Lower leg skin (tissue), 4 donors: ENCODE measurements at regions not wholly inside any gene's neighbourhood (a gene's known extent, or its start where the extent isn't known, plus 50 kb on each side); places are given as distances from the start of the nearest gene placed in this dataset.
"Not testable (repeated sequence)": the region's sequence is repeated elsewhere in the genome, so short reads cannot be mapped to it uniquely, and the experiment has no call there.

ENCODE experiments used
- DNase-seq, 2 donors: peaks; one replicate each; pipeline ENCODE4 v3.0.0-alpha.2; 2019; ENCODE audit warnings: low spot score in 2 of 2
- H3K4me3 ChIP-seq: fragments of 200-600 bp; sonication (generic); 2 replicates; pipeline ENCODE4 v1.5.1; 2017; ENCODE audit warnings: mild to moderate bottlenecking, low read depth; ENCODE audit not compliant: poor library complexity, severe bottlenecking
- CTCF ChIP-seq, 3 donors: fragments of 450-650 bp; IDR thresholded peaks; one replicate each; pipeline ENCODE4 v1.5.1; 2016; ENCODE audit warnings: antibody characterized with exemption in 3 of 3, mild to moderate bottlenecking in 3 of 3, moderate library complexity in 2 of 3
- POLR2A ChIP-seq, 2 donors: fragments of 450-650 bp; IDR thresholded peaks; one replicate each; pipeline ENCODE4 v1.6.1; 2016 to 2017; ENCODE audit warnings: antibody characterized with exemption in 2 of 2, mild to moderate bottlenecking in 1 of 2, moderate library complexity in 1 of 2
- WGBS, 2 donors: methylation state at CpG; one replicate each; pipeline ENCODE4 v1.1.5; 2018; 5-methylcytosine and 5-hydroxymethylcytosine counted together
- intact Hi-C: fragments of 100-400 bp; cut with DNase I; formaldehyde crosslinking; loops from one replicate; pipeline ENCODE4 v1.15.0; 2023; ENCODE audit warnings: low total_unique reads

- peak; percentile 90 to 96 for DNase-seq
- WGBS, 2 donors, result 32 to 57% methylated on average over 39 of the region's 39 CpGs
Observed at GRCh38 chr20:26009402-26010223, 313.0 kb upstream of the ZNF337 start.

DNA sequence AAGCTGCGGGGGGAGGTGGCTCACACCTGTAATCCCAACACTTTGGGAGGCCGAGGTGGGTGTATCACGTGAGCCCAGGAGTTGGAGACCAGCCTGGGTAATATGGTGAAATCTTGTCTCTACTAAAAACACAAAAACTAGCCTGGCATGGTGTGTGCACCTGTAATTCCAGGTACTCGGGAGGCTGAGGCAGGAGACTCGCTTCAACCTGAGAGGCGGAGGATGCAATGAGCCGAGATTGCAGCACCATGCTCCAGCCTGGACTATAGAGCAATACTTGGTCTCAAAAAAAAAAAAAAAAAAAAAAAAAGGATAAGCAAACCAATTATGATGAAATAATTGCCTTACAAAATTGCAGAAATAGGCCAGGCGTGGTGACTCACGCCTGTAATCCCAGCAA is 311.4 kb upstream of the ZNF337 start:
- intact Hi-C loops, H3K4me3 ChIP-seq: not testable (repeated sequence)
- WGBS, 2 donors, result 92 to 93% methylated on average over 9 of the region's 9 CpGs
- peak in 1 of 2 donors; percentile 79 for DNase-seq

More at GRCh38 chr20:26009402-26010223, 313.0 kb upstream of the ZNF337 start:
- intact Hi-C loops, result not testable (repeated sequence)
- peak overlapping the region; percentile 38 for H3K4me3 ChIP-seq

DNA sequence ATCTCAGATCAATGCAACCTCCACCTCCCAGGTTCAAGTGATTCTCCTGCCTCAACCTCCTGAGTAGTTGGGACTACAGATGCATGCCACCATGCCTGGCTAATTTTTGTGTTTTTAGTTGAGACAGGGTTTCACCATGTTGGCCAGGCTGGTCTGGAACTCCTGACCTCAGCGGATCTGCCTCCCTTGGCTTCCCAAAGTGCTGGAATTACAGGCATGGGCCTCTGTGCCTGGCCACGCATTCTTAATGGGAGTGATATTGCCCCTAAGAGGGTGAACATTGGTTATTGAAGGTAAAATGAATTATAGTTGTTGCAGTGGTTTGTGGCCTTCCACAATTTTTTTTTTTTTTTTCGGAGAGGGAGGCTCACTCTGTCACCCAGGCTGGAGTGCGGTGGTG is 309.5 kb upstream of the ZNF337 start:
- intact Hi-C loops, result not testable (repeated sequence)
- 92 to 95% methylated on average over 4 of the region's 4 CpGs for WGBS, 2 donors

GRCh38 chr20:26003959-26004358 is 307.3 kb upstream of the ZNF337 start:
- intact Hi-C loops, H3K4me3 ChIP-seq: not testable (repeated sequence)
- DNase-seq, result peak in 1 of 2 donors; percentile 15
- WGBS, 2 donors, result 80 to 92% methylated on average over 3 of the region's 3 CpGs

More for the DNA sequence above, 309.5 kb upstream of the ZNF337 start:
- H3K4me3 ChIP-seq, result not testable (repeated sequence)
- DNase-seq, result peak in 1 of 2 donors; percentile 42

DNA sequence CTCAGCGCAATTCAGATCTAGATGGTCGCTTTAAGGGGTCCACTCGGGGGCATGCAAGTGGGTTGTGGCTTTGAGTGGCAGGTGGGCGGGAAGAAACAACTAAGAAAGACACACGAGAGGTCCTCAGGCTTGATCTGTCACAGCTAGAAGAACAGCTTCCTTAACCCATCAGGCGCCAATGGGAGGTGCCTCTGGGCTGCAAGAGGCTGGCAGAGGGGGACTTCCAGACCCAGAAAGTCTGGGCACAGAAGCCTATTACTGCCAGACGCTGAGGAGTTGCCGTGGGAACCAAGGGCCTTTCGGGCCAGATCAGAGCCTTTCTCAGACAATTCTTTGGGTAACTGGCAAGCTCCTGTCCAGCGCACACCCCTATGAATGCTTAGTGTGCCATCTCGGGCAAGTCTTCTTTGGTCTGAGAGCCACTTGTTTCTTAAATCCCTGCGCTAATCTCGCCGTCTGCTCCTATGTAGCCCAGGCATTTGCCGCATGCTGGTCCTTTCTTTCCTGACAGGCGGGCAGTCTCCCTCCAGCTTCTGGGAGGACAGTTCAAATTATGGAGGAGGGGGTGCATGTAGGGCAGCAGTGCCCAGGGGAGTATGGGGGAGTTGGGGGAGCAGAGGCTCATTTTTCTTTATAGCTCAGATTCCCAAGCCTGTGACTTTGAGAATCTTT is 300.9 kb upstream of the ZNF337 start:
- intact Hi-C loops, H3K4me3 ChIP-seq: not testable (repeated sequence)
- WGBS, 2 donors, result 73 to 79% methylated on average over 16 of the region's 16 CpGs
- peak in 1 of 2 donors; percentile 31 for DNase-seq

GRCh38 chr20:25992146-25992545 is 295.5 kb upstream of the ZNF337 start:
- intact Hi-C loops, result no loop called here
- 70 to 80% methylated on average over 16 of the region's 16 CpGs for WGBS, 2 donors
- H3K4me3 ChIP-seq, result no peak overlapping the region
- DNase-seq, result peak in 1 of 2 donors; percentile 48
- TF ChIP-seq CTCF (IDR thresholded peaks at IDR 0.05), result no peak
- TF ChIP-seq POLR2A (IDR thresholded peaks at IDR 0.05), result no peak

GRCh38 chr20:25991756-25992130 is 295.1 kb upstream of the ZNF337 start:
- 88 to 91% methylated on average over 16 of the region's 16 CpGs for WGBS, 2 donors
- TF ChIP-seq CTCF (IDR thresholded peaks at IDR 0.05), result no peak
- no peak for TF ChIP-seq POLR2A (IDR thresholded peaks at IDR 0.05)
- intact Hi-C loops, result no loop called here
- no peak overlapping the region for H3K4me3 ChIP-seq
- DNase-seq, result peak in 1 of 2 donors; percentile 56

DNA sequence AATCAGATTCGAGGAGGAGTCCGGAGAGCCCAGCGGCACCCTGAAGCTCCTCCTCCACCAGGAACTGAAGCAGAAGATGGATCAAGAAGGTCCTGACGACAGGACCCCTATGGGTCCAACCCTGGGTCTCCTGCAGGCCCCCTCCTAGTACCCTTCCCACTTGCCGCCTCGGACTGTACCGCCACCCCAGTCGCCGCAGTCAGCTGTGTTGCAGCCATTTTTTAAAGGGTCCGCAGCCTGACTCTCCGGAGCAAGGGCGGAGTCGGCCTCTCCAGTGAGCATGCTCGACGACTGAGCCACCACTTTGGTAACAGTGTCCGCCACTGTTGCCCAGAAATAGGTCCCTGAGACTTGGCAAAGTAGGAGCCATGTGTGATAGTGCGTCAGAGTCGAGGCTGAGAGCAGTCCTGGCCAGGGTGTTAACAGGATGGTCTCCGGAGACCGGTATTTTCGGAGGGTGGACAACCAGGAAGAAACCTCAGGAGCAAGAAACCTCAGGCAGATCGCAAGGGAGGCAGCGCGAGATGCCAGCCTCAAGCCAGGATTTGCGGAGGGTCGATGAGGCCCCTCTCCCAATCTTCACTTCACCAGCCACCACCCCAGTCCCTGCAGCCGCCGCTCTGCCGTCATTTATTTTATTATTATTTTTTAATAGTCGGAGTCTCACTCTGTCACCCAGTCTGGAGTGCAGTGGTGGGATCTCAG is 294.6 kb upstream of the ZNF337 start:
- DNase-seq, result peak in 1 of 2 donors; percentile 58
- intact Hi-C loops, result no loop called here
- no peak overlapping the region for H3K4me3 ChIP-seq
- TF ChIP-seq CTCF (IDR thresholded peaks at IDR 0.05) (no peak), POLR2A (IDR thresholded peaks at IDR 0.05) (no peak)
- WGBS, 2 donors, result 93 to 95% methylated on average over 30 of the region's 30 CpGs

DNA sequence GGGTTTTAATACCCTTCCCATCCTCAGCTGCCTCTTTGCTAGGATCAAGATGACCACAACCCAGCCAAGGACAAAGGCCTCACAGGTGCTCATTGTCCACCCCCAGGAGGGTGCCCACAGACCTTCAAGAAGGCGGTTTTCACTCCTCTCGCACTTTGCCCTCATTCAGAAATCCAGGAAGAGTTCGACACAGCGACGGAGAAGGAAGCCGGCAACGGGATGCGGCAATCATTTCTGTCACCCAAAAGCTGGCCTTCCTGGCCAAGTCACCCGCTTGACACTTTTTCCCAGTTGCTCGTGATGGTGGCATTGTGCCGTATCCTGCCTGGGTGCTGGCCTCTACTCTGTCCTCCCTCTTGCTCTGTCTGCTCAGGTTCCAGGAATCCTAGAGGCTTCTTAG is 293.0 kb upstream of the ZNF337 start:
- peak in 1 of 2 donors; percentile 52 for DNase-seq
- intact Hi-C loops, H3K4me3 ChIP-seq: not testable (repeated sequence)
- WGBS, 2 donors, result 94 to 95% methylated on average over 11 of the region's 11 CpGs
